Right lung (tissue), 2 donors: ENCODE measurements at regions not wholly inside any gene's neighbourhood (a gene's known extent, or its start where the extent isn't known, plus 50 kb on each side); places are given as distances from the start of the nearest gene placed in this dataset.

Experiments
- DNase-seq, 2 donors: peaks; one replicate each; pipeline ENCODE4 v3.0.0-alpha.2; 2013

DNA sequence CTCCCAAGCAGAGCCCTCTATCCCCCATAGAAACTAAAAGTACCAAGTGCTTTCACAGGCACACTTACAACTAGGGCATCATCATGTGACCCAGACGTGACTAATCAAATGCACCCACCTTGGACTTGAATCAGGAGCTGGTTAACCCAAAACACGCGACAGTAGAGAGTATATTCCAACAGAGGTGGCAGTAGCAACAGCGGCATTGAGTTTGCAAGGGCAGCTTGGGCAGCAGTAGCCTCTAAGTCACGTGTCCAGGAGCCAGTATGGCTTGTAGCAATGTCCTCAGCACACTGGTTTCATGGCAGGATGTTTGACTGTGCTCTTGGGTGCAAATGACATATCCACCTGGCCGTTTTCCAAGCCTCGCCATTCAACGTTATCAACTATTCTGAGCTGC is 73.4 kb upstream of the DNAH5 start:
- DNase-seq = no peak

DNA sequence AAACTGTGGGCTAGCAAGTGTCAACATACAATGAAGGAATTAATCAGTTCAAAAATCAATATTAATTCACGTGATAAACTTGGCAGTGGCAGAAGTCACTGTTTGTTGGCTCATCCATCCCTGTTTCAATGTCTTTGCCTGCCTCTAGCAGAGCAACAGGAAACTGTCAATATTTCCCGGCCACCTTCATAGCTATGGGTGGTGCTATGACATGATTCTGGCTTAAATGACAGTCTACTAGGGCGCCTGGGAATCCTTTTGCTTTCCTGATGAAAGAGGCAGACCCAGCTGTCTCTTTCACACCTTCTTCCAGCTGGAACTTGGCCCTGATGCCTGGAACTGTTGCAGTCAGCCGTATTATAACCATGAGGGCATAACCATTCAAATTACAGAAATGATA is 72.1 kb upstream of the DNAH5 start:
- DNase-seq = no peak

DNA sequence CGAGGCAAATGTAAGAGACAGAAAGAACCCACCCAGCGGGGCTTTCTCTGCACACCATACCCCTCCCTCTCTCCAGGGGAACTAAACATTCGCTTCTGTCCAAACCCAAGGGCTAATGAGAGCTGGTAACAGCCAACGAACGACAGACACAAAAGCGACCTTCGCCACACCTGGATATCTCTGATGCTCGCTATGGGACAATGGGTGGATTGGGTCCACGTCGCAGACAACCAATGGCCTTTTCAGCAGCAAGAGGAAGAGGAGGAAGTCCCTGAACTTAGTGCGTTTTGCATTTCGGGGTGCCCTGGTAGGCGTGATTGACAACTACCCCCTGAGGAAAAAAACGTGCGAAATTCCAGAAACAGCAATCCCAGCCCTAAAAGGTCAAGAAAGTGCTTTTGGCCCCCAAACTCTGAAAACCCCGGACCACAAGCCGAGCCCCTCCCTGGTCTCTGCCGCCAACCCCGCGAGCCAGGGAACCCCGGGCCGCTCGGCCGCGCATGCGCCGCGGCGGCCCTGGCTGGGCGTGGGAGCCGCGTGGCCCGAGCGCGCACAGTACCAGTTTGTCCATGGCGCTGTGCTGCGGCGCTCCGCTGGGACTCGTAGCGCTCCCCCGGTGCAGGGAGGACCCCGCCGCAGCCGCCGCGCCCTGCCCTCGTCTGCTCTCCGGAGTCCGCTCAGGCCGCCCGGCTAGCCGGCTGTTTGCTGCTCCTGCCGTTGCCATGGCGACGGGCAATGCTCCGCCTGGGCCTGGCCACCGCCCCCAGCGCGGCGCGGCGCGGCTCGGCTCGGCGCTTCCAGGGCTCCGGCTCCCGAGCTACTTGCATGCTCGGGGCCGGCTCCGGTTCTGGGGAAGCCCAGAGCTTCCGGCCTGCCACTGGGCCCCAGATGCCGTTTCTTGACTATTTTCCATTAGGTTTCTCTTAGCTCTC is 66.9 kb upstream of the DNAH5 start:
- DNase-seq = peak; percentile 83 to 86

DNA sequence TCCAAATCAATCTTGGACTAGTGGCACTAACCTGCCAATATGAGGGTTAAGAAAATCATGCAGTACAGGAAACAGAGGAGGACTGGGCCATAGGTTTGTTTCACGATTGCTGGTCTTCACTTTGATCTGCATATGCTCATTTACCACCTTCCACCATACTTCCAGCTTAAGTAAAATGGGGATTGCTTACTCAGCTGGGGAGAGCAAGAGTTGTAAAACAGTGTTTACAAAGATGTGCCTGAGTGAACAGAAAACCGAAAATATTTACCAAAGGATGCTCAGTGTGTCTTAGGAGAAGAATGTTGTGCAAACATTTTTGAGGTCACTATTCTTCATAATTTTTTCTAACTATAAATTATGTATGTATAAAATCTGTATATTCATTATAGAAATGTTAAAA is 65.1 kb upstream of the DNAH5 start:
- DNase-seq = no peak

DNA sequence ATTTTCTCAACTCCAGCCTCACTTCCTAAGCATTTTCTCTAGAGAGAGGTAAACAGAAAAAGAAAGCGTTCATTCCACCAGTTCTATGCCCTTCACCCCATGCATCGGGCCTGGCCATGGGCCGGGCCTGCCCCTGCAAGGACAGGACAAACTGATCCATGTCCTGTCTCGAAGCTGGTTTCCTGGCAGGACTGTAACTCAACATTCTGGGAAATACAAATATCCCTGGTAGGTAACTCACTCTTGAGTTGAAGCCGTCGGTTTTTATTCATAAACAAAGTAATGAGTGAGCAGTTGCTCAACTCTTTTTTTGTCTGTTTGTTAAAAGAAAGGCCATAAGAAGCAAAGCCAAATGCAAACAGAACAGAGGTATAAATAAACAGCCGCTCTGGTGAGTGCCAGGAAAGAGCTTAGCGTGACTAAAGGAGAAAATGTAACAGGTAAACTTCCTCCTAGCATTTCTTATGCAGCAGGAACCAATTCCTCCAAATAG is 64.4 kb upstream of the DNAH5 start:
- DNase-seq = peak in 1 of 2 donors; percentile 8

DNA sequence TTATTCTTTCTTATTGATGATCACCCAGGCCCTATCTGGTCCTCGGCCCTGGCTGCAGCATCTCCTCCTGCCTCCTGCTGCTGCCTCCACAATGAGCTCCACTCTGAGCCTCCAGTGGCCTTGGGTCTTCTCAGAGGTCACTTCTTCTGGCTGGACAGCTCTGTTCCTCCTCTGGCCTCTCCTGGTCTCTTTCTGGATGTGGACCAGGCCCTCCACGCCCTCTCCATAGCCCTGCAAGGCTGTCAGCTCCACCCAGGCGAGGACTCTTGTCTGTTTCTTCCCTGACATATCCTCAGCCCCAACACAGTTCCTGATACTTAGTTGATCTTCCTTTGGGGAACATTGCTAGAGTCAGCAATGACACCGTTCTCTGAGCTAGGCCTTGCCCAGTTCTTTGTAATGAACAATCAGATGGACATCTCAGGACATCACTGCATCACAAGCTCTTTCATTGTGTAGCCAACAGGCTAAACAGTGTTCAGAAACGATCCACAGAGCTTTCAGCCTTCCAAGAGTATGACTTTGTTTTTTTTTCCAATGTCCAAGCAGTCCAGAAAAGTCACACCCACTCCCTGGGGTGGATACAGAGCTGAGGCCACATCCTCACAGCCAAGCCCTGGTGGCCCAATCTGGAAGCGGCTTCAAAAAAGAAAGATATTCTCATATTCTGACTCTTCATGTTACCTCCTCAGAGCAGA is 62.5 kb upstream of the DNAH5 start:
- no peak for DNase-seq

DNA sequence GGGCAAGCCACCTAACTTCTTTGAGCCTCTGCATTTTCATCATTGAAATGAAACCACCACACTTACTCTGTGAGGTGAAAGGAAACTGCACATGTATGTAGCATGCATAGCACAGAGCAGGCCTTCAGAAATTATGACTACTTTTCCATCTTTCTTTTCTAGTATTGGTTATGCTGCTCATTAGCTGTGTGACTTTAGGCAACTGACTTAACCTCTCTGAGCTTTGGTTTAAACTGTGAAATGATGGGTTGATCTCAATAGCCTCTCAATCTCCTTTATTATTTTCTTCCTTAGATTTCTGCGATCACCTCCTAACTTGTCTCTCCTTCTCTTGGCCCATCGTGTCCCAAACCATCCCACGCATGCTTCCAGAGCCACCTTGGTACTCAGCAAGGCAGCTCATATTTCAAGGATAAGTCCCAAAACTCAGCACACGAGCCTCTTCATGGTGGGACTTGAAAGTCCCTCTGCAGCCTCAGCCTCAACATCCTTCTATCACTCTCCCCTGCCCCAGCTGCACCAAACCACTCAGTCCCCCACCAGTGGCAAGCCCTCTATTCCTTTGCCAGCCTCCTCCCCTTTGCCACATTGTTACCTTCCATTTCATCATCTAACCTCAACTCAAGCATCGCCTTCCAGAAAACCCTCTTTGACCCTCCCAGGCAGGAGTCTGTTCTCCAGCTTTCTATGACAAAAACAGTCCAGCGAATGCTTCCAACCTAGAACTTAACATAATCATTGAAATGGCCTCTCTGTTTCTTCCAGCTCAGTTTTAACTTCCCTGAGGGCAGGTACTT is 60.3 kb upstream of the DNAH5 start:
- DNase-seq = no peak

DNA sequence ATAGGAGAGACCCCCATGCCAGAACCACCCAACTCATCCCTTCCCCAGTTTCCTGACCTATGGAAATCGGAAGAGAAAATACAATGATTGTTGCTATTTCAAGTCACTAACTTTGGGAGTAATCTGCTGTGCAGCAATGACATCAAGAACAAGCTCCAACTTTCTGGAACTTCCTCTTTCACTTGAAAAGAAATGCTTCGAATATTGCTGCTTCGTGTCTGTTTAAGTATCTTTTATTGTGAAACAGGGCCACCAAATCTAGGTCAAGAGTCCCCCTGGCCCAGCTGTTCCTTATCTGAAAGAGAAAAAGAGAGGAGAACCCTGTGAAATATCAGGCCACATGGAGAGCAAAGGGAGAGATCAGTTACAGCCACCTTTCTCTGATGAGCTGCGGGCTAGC is 59.4 kb upstream of the DNAH5 start:
- no peak for DNase-seq

DNA sequence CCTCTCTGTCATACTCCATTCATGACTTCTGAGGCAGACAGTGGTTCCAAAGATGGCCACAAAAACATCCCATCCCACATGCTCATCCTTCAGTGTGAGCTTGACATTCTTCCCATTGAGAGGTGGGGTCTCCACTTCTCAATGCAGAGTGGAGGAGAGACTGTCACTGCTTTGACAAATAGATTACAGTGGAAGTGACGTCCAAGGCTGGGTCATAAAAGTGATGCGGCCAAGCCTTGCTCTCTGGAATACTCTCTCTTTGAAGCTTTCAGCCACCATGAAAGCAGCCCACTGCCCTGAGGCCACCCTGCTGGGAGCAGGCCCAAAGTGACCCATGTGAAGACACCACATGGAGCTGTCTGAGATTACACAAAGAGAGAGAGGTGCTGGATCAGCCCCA is 59.0 kb upstream of the DNAH5 start:
- no peak for DNase-seq

DNA sequence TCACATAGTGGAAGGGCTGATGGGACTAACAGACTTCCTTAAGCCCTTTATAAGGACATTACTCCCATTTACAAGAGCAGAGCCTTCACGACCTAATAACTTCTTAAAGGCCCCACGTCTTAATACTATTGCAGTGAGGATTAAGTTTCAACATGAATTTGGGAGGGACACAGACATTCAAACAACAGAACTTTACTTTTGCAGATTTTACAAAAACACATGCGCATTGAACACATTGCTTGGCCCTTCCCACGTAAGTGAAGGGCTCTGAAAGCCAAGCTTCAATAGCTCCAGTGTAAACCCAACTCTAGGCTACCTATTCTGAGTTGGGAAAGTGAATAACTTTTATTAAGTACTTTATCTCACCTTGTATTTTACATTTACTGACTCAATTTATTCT is 53.8 kb upstream of the DNAH5 start:
- no peak for DNase-seq

DNA sequence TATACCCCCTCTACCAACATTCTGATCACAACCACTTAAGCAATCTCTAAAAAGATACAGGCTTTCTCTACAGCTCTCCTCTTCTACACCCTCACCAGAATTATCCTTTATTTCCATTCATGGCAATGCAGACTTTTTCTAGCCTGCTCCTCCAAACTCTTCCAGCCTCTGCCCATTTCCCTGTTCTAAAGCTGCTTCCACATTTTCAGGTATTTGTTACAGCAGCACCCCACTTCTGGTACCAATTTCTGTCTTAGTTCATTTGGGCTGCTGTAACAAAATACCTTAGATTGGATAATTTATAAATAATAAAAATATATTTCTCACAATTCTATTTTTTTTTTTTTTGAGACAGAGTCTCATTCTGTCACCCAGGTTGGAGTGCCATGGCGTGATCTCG is 53.0 kb upstream of the DNAH5 start:
- no peak for DNase-seq

DNA sequence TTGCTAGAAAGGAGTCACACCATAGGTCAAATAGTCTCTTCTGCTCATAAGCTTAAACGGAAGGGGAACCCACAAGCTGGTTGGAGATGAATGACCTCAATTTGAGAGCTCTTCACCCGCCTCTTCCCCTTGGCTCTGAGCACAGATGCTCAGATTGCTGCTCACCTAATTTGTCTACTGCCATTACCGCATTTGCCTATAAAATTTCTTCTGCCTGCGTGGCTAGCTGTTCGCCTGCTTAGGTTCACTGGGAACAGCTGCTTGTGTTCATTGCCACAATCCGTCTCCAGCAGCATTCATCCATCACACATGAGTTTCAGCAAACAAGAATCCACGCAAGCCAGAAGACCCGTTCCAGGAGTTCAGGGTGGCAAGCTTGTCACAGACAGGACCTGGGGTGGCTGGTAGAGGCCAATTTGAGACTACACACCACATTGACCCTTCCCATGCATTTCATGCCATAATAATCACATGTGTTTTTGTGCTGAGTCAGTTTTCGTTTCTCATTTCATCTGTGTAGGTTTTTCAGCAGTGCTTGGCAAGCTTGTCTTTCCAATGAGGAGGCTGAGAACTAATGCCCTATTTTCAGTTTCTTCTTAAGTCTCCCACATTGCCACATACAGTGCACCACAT is 50.2 kb upstream of the DNAH5 start:
- DNase-seq = peak in 1 of 2 donors; percentile 30
